ENCODE measurements at regions not wholly inside any gene's neighbourhood (a gene's known extent, or its start where the extent isn't known, plus 50 kb on each side); places are given as distances from the start of the nearest gene placed in this dataset.
"Not testable (repeated sequence)": the region's sequence is repeated elsewhere in the genome, so short reads cannot be mapped to it uniquely, and the experiment has no call there.

DNA sequence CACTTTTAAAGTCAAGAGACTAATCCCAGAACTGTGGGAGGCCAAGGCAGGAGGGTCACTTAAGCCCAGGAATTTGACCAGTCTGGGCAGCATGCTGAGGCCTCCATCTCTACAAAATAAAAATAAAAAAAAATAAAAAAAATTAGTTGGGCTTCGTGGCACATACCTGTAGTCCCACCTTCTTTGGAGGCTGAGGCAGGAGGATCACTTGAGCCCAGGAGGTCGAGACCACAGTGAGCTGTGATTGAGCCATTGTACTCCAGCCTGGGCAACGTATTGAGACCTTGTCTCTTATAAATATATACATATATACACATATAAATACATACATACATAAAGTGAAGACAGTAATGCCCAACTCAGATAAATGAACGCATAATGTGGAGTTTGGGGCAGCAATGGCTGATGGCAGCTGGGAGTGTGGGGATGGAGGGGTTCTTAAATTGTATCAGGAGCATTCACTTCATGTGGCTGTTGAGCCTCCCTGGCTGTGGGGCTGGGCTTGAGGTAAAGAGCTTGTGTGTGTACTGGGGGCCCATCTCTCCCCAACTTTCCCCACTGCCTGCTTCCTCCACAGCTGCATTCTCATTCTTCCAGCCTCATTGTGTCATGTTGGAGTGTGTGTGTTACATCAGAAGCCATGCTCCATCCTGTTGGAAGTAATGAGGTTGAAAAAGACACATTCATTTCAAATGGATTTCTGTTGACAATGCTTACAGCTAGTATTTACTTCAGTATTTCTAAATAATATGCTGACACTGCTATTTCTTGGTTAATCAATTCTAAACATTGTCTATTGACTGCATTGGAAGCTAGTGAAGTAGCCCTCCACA, 96.5 kb upstream of the HS6ST1 start:
- no peak for DNase-seq (ENCODE audit: low spot score)

DNA sequence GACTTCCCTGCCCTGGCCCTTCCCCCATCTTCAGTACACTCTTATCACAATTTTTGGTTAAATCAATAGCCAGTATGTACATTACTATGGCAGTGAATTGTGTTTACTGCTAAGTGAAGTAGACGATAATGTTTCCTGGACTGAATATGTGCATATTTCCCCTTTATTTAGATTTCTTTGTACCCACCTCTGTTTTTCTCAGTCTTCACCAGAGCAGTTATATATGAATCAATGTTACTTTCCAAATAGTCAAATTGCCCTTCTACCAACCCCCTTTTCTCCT, 97.1 kb upstream of the HS6ST1 start:
- no peak for DNase-seq (ENCODE audit: low spot score)

DNA sequence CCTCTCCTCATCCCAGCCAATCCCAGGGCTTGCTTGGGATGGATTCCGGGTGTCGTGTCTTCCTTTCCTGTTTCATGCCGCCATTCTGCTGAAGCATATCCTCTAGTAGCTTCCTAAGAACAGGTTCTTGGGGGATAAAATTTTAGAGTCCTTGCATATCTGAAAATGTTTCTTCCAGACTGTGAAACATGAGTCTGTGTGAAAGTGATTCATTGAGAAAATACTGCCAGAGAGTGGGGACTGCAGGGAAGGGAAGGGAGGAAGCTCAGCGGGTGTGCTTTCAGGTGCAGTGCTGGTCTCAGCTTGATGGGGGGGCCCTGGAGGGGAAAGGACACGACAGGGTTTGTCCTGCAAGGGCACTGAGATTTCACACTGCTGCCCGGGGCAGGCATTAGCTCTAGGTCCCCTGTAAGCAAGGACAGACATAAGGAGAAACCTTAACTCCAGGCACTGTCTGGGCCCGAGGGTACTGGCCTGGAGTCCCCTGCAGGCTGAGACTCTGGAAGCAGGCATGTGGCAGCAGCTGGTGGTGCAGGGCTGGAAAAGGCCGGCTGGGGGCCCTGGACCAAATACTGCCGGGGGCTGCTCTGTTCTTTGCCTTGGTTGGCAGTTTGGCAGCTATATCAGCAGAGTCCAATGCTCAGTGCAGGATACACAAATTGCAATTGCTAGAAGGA, 97.6 kb upstream of the HS6ST1 start:
- DNase-seq (ENCODE audit: low spot score) = no peak

GRCh38 chr2:128416806-128417205, 98.1 kb upstream of the HS6ST1 start:
- no peak for DNase-seq (ENCODE audit: low spot score)

DNA sequence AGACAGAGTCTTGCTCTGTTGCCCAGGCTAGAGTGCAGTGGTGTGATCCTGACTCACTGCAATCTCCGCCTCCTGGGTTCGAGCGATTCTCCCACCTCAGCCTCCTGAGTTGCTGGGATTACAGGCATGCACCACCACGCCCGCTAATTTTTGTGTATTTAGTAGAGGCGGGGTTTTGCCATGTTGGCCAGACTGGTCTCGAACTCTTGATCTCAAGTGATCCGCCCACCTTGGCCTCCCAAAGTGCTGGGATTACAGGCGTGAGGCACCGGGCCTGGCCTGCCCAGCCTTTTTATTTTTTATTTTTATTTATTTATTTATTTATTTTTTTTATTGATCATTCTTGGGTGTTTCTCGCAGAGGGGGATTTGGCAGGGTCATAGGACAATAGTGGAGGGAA, 98.6 kb upstream of the HS6ST1 start:
- not testable (repeated sequence) for DNase-seq (ENCODE audit: low spot score)

GRCh38 chr2:128420131-128420530, 101.5 kb upstream of the HS6ST1 start:
- DNase-seq (ENCODE audit: low spot score) = no peak

- DNase-seq (ENCODE audit: low spot score) = no peak
These were observed 102.1 kb upstream of the HS6ST1 start for GRCh38 chr2:128420776-128421175.

GRCh38 chr2:128421286-128421685, 102.6 kb upstream of the HS6ST1 start:
- DNase-seq (ENCODE audit: low spot score) = no peak

- no peak for DNase-seq (ENCODE audit: low spot score)
These were observed 103.2 kb upstream of the HS6ST1 start for GRCh38 chr2:128421861-128422311.

DNA sequence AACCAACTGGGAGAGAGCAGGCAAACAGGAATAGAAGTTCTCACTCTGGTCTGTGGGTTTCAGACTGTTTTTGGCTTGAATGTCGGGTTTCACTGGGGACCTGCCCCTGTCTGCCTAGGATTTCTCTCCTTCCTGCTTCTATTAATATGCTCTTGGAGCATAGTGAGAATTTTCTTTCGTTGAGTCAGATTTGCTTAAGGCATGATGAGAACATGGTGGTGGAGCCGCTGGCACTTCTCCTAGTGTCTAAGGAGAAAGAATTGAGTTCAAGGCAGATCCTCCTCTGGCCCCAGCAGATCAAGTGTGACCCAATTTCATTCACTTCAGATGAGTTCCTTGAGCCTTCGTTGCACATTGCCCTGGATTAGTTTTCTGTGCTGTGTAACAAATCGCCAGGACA, 103.9 kb upstream of the HS6ST1 start:
- no peak for DNase-seq (ENCODE audit: low spot score)

DNA sequence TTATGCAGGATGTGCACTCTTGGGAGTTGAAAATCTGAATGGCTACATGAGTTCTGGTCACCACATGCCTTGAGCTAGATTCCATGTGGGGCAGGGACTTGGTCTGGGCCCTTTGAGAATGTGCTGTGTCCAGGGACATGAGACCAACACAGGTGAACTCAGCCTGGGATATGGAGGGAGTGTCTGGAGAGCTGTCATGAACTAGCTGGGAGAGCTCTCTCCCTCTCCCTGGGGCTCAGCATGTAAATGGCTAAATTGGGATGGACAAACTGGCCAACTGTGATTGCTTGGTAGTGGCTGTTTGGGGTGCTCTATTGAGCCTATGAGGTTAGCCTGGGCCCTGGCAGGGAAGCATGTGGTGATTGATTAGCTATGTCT, 105.1 kb upstream of the HS6ST1 start:
- no peak for DNase-seq (ENCODE audit: low spot score)

DNA sequence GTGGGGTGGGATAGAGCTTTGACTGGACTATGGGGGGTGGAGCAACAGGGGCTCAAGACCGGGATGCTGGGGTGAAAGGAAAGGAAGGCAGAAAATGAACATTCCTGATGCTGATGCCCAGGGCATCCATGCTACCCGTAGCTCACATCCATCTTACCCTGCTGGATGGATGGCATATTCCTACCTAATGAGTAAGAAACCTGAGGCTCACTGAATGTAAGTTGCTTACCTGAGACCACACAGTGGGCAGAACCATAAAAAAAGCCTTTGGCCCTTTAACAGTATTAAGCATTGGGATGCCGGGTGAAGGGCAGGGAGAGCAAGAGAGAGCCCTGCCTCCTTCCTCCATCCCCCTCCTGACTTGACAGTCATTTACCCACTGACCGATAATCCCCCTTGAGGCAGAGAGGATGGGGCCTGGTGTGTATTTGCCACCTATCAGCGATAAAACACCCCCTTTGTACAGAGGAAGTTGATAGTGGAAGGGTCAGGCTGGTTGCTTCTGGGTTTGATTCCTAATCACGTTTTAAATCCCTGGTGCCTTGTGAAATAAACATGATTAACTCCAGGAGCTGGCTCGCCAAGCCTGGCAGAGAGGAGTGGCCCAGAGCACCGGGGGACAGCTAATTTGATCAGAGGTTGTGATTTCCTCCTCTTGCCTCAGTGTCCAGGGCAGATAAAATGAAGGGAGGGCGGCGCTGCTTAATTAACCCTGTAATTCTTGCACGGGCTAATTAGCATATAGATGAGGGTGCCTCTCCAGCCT, 105.9 kb upstream of the HS6ST1 start:
- no peak for DNase-seq (ENCODE audit: low spot score)

- DNase-seq (ENCODE audit: low spot score) = no peak
These were observed 106.5 kb upstream of the HS6ST1 start for GRCh38 chr2:128425216-128425615.

- no peak for DNase-seq (ENCODE audit: low spot score)
These were observed 107.3 kb upstream of the HS6ST1 start for GRCh38 chr2:128425731-128426620.

- DNase-seq (ENCODE audit: low spot score) = no peak
These were observed 108.7 kb upstream of the HS6ST1 start for GRCh38 chr2:128427413-128427755.

- no peak for DNase-seq (ENCODE audit: low spot score)
These were observed 109.7 kb upstream of the HS6ST1 start for GRCh38 chr2:128428415-128428814.

DNA sequence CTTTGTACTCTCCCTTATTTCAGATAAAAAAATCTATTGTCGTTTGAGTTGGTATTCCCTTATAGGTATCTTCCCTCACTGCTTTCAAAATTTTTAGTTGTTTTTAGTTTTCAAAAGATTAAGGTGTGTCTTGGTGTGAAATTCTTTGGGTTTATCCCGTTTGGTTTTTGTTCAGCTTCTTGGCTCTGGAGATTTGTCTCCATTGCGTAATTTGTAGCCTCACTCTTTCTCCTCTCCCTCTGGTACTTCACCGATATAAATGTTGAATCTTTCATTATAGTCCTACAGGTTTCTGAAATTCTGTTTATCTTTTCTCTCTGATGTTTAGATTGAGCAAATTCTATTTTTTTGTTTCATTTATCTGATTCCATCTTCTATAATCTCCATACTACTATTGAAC, 113.8 kb upstream of the HS6ST1 start:
- no peak for DNase-seq (ENCODE audit: low spot score)

GRCh38 chr2:128433911-128434550, 115.4 kb upstream of the HS6ST1 start:
- DNase-seq (ENCODE audit: low spot score) = no peak

- no peak for DNase-seq (ENCODE audit: low spot score)
These were observed 117.2 kb upstream of the HS6ST1 start for GRCh38 chr2:128435576-128436478.

- DNase-seq (ENCODE audit: low spot score) = no peak
These were observed 118.0 kb upstream of the HS6ST1 start for GRCh38 chr2:128436479-128437203.
